ENCODE measurements at regions not wholly inside any gene's neighbourhood (a gene's known extent, or its start where the extent isn't known, plus 50 kb on each side); places are given as distances from the start of the nearest gene placed in this dataset.

GRCh38 chr12:130011611-130012385, 108.0 kb upstream of the TMEM132D start:
- ChIA-PET CTCF (no interaction called here), POLR2A (no interaction called here)
- DNase-seq, result no peak
- no peak overlapping the region for H3K27ac ChIP-seq (ENCODE audit: low read depth, low read length)
- H3K4me1 ChIP-seq (ENCODE audit: insufficient read depth, low read length), result no peaks in the 10 kb centered on the region
- H3K27me3 ChIP-seq (ENCODE audit: insufficient read depth, low read length, poor library complexity, severe bottlenecking), result no peaks in the 10 kb centered on the region
- no peak overlapping the region for H3K4me3 ChIP-seq (ENCODE audit: low read length)
- no peak overlapping the region for H3K4me3 Mint-ChIP-seq
- no peaks in the 10 kb centered on the region for H3K36me3 Mint-ChIP-seq
- H3K27ac Mint-ChIP-seq, result no peak overlapping the region
- no peaks in the 10 kb centered on the region for H3K9me3 Mint-ChIP-seq
- no peaks in the 10 kb centered on the region for H3K36me3 ChIP-seq (ENCODE audit: insufficient read depth, low read length)
- no peaks in the 10 kb centered on the region for H3K4me1 Mint-ChIP-seq
- peaks cover 2 to 6% of the 10 kb centered on the region in 2 donors for H3K27me3 Mint-ChIP-seq
- no peaks in the 10 kb centered on the region for H3K9me3 ChIP-seq (ENCODE audit: low read length)

GRCh38 chr12:130013771-130014484, 110.1 kb upstream of the TMEM132D start:
- Mint-ChIP-seq H3K27me3 (peaks cover 2 to 6% of the 10 kb centered on the region in 2 donors), H3K27ac (no peak overlapping the region), H3K36me3 (no peaks in the 10 kb centered on the region), H3K9me3 (no peaks in the 10 kb centered on the region), H3K4me3 (no peak overlapping the region), H3K4me1 (no peaks in the 10 kb centered on the region)
- Histone ChIP-seq H3K27me3 (ENCODE audit: insufficient read depth, low read length, poor library complexity, severe bottlenecking) (no peaks in the 10 kb centered on the region), H3K4me1 (ENCODE audit: insufficient read depth, low read length) (no peaks in the 10 kb centered on the region), H3K4me3 (ENCODE audit: low read length) (no peak overlapping the region), H3K9me3 (ENCODE audit: low read length) (no peaks in the 10 kb centered on the region), H3K27ac (ENCODE audit: low read depth, low read length) (no peak overlapping the region), H3K36me3 (ENCODE audit: insufficient read depth, low read length) (no peaks in the 10 kb centered on the region)
- ChIA-PET POLR2A (no interaction called here), CTCF (no interaction called here)
- peak in 1 of 5 donors; percentile 3 for DNase-seq

- Mint-ChIP-seq H3K27ac (no peak overlapping the region), H3K27me3 (peaks cover 2 to 6% of the 10 kb centered on the region in 2 donors), H3K9me3 (no peaks in the 10 kb centered on the region), H3K4me3 (no peak overlapping the region), H3K4me1 (no peaks in the 10 kb centered on the region), H3K36me3 (no peaks in the 10 kb centered on the region)
- no peaks in the 10 kb centered on the region for H3K4me1 ChIP-seq (ENCODE audit: insufficient read depth, low read length)
- ChIA-PET CTCF (no interaction called here), POLR2A (no interaction called here)
- no peak overlapping the region for H3K27ac ChIP-seq (ENCODE audit: low read depth, low read length)
- DNase-seq, result no peak
- no peaks in the 10 kb centered on the region for H3K27me3 ChIP-seq (ENCODE audit: insufficient read depth, low read length, poor library complexity, severe bottlenecking)
- no peaks in the 10 kb centered on the region for H3K9me3 ChIP-seq (ENCODE audit: low read length)
- no peak overlapping the region for H3K4me3 ChIP-seq (ENCODE audit: low read length)
- H3K36me3 ChIP-seq (ENCODE audit: insufficient read depth, low read length), result no peaks in the 10 kb centered on the region
Measured at GRCh38 chr12:130014485-130014807, 110.6 kb upstream of the TMEM132D start.

GRCh38 chr12:130016194-130016593, 112.4 kb upstream of the TMEM132D start:
- CTCF ChIA-PET, result no interaction called here
- H3K9me3 ChIP-seq (ENCODE audit: low read length), result no peaks in the 10 kb centered on the region
- no peak overlapping the region for H3K4me3 ChIP-seq (ENCODE audit: low read length)
- H3K27ac ChIP-seq (ENCODE audit: low read depth, low read length), result no peak overlapping the region
- H3K4me1 ChIP-seq (ENCODE audit: insufficient read depth, low read length), result no peaks in the 10 kb centered on the region
- Mint-ChIP-seq H3K4me3 (no peak overlapping the region), H3K27me3 (peaks cover 2 to 6% of the 10 kb centered on the region in 2 donors), H3K4me1 (no peaks in the 10 kb centered on the region), H3K9me3 (no peaks in the 10 kb centered on the region), H3K27ac (no peak overlapping the region), H3K36me3 (no peaks in the 10 kb centered on the region)
- POLR2A ChIA-PET, result no interaction called here
- no peaks in the 10 kb centered on the region for H3K36me3 ChIP-seq (ENCODE audit: insufficient read depth, low read length)
- H3K27me3 ChIP-seq (ENCODE audit: insufficient read depth, low read length, poor library complexity, severe bottlenecking), result no peaks in the 10 kb centered on the region
- DNase-seq, result no peak

GRCh38 chr12:130016986-130017385, 113.2 kb upstream of the TMEM132D start:
- Mint-ChIP-seq H3K27me3 (peaks cover 2 to 4% of the 10 kb centered on the region in 2 donors), H3K4me1 (no peaks in the 10 kb centered on the region), H3K4me3 (no peak overlapping the region), H3K9me3 (no peaks in the 10 kb centered on the region), H3K36me3 (no peaks in the 10 kb centered on the region), H3K27ac (no peak overlapping the region)
- ChIA-PET POLR2A (no interaction called here), CTCF (no interaction called here)
- Histone ChIP-seq H3K27me3 (ENCODE audit: insufficient read depth, low read length, poor library complexity, severe bottlenecking) (no peaks in the 10 kb centered on the region), H3K36me3 (ENCODE audit: insufficient read depth, low read length) (no peaks in the 10 kb centered on the region), H3K4me1 (ENCODE audit: insufficient read depth, low read length) (no peaks in the 10 kb centered on the region), H3K9me3 (ENCODE audit: low read length) (no peaks in the 10 kb centered on the region), H3K4me3 (ENCODE audit: low read length) (no peak overlapping the region), H3K27ac (ENCODE audit: low read depth, low read length) (no peak overlapping the region)
- no peak for DNase-seq

GRCh38 chr12:130017591-130018449, 114.0 kb upstream of the TMEM132D start:
- H3K27ac ChIP-seq (ENCODE audit: low read depth, low read length), result no peak overlapping the region

GRCh38 chr12:130018614-130019013, 114.8 kb upstream of the TMEM132D start:
- no peak for DNase-seq
- H3K27me3 ChIP-seq (ENCODE audit: insufficient read depth, low read length, poor library complexity, severe bottlenecking), result no peaks in the 10 kb centered on the region
- no peaks in the 10 kb centered on the region for H3K9me3 ChIP-seq (ENCODE audit: low read length)
- Mint-ChIP-seq H3K4me3 (no peak overlapping the region), H3K9me3 (no peaks in the 10 kb centered on the region), H3K4me1 (no peaks in the 10 kb centered on the region), H3K36me3 (no peaks in the 10 kb centered on the region), H3K27ac (no peak overlapping the region), H3K27me3 (peaks cover 2 to 4% of the 10 kb centered on the region in 2 donors)
- H3K36me3 ChIP-seq (ENCODE audit: insufficient read depth, low read length), result no peaks in the 10 kb centered on the region
- H3K27ac ChIP-seq (ENCODE audit: low read depth, low read length), result no peak overlapping the region
- H3K4me3 ChIP-seq (ENCODE audit: low read length), result no peak overlapping the region
- ChIA-PET CTCF (no interaction called here), POLR2A (no interaction called here)
- H3K4me1 ChIP-seq (ENCODE audit: insufficient read depth, low read length), result no peaks in the 10 kb centered on the region

More at GRCh38 chr12:130017591-130018449, 114.0 kb upstream of the TMEM132D start:
- Histone ChIP-seq H3K4me3 (ENCODE audit: low read length) (no peak overlapping the region), H3K27me3 (ENCODE audit: insufficient read depth, low read length, poor library complexity, severe bottlenecking) (no peaks in the 10 kb centered on the region), H3K36me3 (ENCODE audit: insufficient read depth, low read length) (no peaks in the 10 kb centered on the region), H3K9me3 (ENCODE audit: low read length) (no peaks in the 10 kb centered on the region), H3K4me1 (ENCODE audit: insufficient read depth, low read length) (no peaks in the 10 kb centered on the region)
- Mint-ChIP-seq H3K4me3 (no peak overlapping the region), H3K27ac (no peak overlapping the region), H3K9me3 (no peaks in the 10 kb centered on the region), H3K4me1 (no peaks in the 10 kb centered on the region), H3K36me3 (no peaks in the 10 kb centered on the region), H3K27me3 (peaks cover 2 to 4% of the 10 kb centered on the region in 2 donors)
- CTCF ChIA-PET, result no interaction called here
- no peak for DNase-seq
- POLR2A ChIA-PET, result no interaction called here

- H3K4me3 Mint-ChIP-seq, result no peak overlapping the region
- no peaks in the 10 kb centered on the region for H3K4me1 Mint-ChIP-seq
- H3K27ac Mint-ChIP-seq, result no peak overlapping the region
- no peak for DNase-seq
- Histone ChIP-seq H3K36me3 (ENCODE audit: insufficient read depth, low read length) (no peaks in the 10 kb centered on the region), H3K4me3 (ENCODE audit: low read length) (no peak overlapping the region), H3K9me3 (ENCODE audit: low read length) (no peaks in the 10 kb centered on the region), H3K27me3 (ENCODE audit: insufficient read depth, low read length, poor library complexity, severe bottlenecking) (no peaks in the 10 kb centered on the region), H3K27ac (ENCODE audit: low read depth, low read length) (no peak overlapping the region), H3K4me1 (ENCODE audit: insufficient read depth, low read length) (no peaks in the 10 kb centered on the region)
- peaks cover 0 to 3% (median 0%) of the 10 kb centered on the region in 5 donors for H3K9me3 Mint-ChIP-seq
- no peaks in the 10 kb centered on the region for H3K36me3 Mint-ChIP-seq
- peaks cover 3% of the 10 kb centered on the region in 2 donors for H3K27me3 Mint-ChIP-seq
- ChIA-PET CTCF (no interaction called here), POLR2A (no interaction called here)
Measured at GRCh38 chr12:130026608-130027176, 122.9 kb upstream of the TMEM132D start.

Data from CD8-positive, alpha-beta memory T cell (primary cell).